ENCODE measurements at regions not wholly inside any gene's neighbourhood (a gene's known extent, or its start where the extent isn't known, plus 50 kb on each side); places are given as distances from the start of the nearest gene placed in this dataset.

DNA sequence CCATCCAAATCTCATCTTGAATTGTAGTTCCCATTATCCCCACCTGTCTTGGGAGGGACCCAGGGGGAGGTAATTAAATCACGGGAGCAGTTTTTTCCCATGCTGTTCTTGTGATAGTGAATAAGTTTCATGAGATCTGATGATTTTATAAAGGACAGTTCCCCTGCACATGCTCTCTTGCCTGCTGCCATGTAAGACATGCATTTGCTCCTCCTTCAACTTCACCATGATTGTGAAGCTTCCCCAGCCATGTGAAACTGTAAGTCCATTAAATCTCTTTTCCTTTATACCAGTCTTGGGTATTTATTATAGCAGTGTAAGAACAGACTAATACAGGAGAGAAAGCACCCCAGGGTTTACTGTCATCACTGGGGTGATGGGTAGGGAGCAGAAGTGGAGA is 220.4 kb upstream of the NUDT4 start:
- DNase-seq: no peak

DNA sequence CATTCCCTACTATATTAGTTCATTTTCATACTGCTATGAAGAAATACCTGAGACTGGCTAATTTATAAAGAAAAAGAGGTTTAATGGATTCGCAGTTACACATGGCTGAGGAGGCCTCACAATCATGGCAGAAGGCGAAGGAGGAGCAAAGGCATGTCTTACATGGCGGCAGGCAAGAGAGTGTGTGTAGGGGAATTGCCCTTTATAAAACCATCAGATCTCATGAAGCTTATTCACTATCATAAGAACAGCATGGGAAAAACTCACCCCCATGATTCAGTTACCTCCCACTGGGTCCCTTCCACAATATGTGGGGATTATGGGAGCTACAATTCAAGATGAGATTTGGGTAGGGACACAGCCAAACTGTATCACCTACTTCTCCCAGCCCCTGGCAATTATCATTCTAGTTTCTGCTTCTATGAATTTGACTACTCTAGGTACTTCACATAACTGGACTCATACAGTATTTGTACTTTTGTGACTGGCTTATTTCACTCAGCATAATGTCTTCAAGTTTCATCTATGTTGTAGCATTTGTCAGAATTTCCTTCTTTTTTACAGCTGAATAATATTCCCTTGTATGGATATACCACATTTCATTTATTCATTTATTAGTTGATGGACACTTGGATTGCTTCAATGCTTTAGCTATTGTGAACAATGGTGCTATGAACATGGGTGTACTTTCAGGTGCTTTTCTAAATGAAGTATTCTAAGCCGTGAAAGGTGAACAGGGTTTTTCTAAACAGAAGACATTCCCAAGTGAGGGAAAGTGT is 219.5 kb upstream of the NUDT4 start:
- DNase-seq: no peak

GRCh38 chr12:93163260-93164036 is 214.3 kb upstream of the NUDT4 start:
- DNase-seq: no peak

DNA sequence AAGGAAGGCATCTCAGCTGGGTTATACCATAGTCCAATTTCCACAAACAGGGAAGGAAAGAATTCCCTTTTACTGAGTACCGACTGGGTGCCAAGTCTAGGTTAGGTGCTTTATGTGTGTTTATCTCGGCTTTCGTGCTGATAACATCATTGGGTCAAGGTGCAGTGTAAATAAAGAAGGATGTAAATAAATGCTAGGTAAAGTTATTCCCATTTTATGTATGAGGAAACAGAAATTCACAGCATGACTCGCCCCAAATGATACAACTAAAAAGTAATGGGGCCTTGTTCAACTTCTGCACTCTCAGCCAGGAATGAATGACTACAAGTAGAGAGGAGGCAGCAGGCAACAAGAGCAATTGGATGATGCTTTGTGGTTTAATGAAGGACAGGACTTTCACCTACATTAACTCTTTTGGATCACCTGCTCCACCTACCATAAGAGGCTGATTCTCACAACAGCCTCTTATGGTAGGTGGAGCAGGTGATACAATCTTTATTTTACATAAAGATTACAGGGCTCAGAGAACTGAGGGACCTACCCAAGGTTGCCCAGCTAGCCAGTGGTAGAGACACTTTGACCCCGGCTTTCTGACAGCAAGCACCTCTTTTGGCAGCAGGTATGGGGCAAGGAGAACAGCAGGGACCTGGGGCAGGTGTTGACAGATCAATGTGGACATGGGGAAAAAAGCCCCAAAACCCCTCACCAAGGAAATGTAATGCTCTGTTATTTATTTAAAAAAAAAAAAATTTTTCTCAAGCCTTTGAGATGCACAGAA is 213.4 kb upstream of the NUDT4 start:
- no peak for DNase-seq

DNA sequence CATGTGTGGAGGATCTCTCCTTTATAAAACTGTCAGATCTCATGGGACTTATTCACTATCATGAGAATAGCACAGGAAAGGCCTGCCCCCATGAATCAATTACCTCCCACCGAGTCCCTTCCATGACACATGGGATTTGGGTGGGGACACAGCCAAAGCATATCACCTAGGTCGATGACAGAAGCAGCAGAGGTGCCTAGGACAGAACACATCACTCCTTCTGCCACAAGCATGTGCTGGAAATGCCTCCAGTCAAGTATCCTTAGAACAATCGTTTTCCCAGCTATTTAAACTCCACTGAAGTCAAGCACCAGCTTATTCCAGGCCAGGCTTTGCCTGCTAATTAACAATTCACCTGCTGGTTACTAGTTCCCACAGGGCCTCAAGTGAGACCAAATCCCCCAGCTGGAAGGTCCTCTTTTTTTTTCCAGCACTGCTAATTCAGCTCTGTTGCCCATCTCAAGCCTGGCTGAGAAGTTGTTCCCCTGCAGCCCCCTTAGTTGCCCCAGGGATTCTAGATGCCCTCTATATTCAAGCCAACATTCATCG is 212.3 kb upstream of the NUDT4 start:
- no peak for DNase-seq

DNA sequence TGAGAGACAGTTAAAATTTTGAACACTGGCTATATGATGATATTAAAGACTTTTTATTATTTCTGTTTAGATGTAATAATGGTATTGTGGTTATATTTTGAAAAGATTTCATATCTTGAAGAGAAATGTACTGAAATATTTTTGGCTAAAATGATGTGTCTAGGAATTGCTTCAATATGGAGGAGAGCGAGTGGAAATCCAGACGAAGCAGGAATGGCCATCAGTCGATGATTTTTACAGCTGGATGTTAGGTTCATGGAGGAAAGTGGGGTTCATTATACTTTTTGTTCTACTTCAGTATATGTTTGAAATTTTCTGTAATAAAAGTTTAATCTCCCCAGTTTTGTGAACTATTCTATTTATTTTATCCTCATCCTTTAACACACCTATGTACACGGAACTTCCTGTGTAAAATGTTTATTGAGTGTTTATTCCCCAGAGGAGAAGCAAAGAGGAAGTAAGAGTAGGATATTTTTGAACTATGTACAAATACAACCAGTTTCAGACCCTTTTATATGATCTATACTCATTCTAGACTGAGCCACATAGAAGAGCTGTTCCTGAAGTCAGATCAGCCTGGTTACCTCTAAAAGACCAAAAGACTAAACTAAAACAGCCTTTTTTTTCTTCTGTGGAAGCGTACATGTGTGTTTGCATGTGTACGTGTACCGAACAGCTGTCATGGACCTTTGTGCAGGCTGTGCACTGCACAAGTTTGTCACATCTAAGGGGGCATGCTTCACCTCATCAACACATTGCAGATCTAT is 211.0 kb upstream of the NUDT4 start:
- DNase-seq: no peak

DNA sequence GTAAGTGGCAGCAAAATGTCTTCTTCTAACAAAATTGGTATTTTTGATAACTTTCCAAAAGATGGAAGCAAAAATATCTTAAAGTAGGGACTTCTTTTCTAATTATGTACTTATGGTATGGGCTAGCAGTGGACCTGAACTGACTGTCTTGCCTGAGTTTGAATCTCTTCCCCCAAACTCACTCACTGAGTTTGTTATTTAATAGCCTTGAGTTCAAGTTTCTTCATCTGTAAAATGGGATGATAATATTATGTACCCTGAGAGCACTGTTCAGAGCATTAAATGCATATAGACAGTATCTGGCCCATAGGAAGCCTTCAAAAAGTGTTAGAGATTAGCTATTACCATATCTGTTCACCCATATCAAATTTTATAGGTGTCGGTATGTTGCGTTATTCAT is 210.4 kb upstream of the NUDT4 start:
- DNase-seq: no peak

DNA sequence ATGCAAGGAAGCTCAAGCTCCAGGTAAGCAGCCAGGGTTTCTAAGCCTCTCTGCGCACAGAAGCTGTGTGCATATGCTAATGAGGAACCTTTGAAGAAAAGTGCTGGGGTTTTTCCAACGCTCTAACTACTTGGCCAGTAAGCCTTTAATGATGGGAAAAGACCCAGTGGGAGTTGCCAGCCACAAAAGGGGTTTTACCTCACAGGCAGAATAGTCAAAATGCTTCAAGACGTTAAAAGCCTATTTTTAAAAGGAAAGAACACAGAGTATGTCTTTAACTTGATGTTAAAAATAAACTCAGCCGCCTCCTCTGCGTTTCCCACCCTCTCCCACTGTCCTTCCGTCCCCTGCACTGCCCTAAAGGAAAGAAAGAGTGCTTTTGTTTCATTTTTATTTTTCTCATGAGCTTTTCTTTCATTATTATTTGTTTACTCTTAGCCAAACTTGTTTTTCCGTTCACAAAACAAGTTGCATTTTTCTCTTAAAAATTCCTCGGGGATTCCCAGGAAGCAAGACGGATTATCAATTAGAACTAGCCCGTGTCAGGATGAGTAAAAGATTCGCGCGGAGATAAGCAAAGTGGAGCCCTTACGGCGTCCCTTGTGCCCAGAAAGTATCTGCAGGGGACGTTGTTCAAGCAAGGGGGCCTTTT is 209.8 kb upstream of the NUDT4 start:
- DNase-seq: no peak

DNA sequence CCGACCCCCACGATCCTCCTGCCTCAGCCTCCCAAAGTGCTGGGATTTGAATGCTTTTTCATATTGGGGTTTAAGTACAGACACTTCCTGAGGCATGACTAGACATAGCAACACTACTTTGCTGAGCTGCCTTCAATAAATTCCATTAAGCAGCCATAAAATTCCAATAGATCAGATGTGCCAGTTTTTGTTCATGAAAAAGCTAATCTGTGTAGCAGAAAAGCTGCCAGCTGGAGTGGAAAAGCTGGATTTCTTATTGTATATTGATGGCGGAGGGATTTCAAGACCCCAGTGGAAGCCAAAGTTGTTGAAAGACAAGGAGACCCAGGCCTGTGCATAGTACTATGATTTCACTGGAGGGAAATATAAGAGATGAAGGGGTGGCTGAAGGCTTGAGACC is 209.0 kb upstream of the NUDT4 start:
- DNase-seq: no peak

GRCh38 chr12:93169536-93169935 is 208.2 kb upstream of the NUDT4 start:
- no peak for DNase-seq

GRCh38 chr12:93170928-93171327 is 206.8 kb upstream of the NUDT4 start:
- DNase-seq: no peak

GRCh38 chr12:93173178-93173957 is 204.4 kb upstream of the NUDT4 start:
- DNase-seq: no peak

DNA sequence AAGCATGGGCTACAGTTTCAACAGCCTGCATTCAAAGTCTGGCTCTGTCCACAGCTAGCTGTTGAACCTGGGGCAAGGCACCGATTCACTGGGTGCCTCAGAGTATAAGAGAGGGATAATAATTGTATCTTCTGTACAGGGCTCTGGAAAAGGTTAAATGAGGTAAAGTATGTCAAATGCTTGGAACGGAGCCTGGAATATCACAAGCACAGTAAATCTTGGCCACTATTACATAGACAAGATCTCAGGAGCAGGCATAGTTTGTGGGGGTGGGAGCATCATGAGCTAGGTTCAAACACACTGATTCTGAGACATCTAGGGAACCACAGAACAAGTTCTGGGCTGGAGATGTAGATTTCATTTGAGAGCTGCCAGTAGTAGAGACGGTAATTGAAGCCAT is 203.7 kb upstream of the NUDT4 start:
- DNase-seq: no peak

- no peak for DNase-seq
Observed at GRCh38 chr12:93174473-93174872, 203.3 kb upstream of the NUDT4 start.

DNA sequence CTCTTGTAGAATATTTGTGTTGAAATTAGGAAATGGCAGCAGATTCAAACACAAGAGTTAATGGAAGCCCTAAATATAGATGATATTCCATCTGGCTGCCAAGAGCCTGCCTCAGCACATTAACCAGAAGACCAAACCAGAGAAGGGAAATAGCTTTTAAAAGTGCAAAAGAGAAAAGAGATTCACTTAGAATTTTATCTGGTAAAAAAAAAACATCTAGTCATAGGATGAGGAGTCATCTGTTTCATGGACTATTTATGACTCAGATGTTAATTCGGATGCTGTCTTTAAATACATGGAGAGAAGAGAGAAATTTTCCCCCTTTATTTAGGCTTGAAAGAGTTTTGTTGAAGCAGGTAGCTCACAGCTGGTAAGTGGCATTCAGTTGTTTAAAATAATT is 201.6 kb upstream of the NUDT4 start:
- DNase-seq: no peak

GRCh38 chr12:93176610-93177126 is 201.1 kb upstream of the NUDT4 start:
- DNase-seq: no peak

DNA sequence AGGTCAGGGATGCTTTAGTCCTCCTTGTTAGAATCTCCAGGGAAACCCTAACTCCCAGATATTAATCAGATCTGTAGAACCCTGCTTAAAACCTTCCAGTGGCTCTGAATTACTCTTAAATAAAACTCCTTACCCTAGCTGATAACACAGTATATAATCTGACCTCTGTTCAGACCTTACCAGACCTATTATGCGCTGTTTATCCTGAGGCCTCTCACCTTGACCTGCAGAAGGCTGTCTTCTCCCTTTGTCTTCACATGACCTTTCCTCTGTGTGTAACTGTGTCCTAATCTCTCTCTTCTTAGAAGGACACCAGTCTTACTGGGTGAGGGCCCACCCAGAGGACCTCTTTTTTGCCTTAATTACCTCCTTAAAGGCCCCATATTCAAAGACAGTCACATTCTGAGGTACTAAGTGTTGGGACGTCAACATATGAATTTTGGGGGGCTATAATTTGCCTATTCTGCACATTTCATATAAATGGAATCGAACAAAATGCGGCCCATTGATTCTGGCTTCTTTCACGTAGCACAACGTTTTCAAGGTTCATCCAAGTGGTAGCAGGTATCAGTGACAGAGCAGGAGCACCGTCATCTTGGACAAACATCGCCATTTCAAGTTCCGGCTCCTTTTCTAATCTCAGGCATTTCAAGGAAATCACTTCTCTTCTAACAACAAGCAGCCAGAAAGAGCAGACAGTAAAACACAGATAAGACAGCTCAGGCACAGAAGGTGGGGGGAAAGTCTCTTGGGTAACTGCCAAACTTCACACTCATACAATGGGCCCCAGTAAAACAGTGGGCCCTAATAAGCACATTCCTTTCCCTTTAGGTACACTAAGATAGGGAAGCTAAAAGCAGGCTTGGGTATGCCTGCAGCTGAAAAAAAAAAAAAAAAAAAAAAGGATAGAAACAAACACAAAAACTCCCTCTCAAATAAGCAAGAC is 200.2 kb upstream of the NUDT4 start:
- no peak for DNase-seq

DNA sequence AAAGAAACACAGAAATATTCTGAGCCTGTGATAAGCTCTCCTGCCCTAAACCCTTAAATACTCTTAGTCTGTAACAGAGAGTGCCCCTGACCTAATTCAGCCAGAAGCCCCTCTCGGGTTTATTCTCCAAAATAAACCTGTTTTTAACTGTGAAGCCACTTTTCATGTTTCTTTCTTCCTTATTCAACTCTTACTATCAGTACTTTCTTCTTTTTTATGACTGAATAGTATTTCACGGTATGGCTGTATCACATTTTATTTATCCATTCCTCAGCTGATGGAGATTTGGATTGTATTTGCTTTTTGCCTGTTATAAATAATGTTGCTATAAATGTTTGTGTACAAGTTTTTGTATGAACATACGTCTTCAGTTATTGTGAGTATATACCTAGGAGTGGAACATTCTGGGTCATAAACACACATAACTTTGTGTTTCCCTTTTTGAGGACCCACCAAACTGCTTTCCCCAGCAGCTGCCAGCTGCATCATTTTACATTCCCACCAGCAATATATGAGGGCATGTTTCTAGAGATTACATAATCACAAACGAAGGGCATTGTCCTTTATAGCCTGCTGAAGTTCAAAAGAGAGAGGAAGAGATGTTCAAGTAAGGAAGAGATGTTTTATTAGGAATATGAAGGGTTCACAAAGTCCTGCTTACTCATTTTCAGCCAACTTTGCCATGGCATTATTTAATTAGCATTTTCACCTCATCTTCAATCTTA is 199.4 kb upstream of the NUDT4 start:
- no peak for DNase-seq

GRCh38 chr12:93179792-93180191 is 197.9 kb upstream of the NUDT4 start:
- DNase-seq: no peak
